ENCODE measurements at regions not wholly inside any gene's neighbourhood (a gene's known extent, or its start where the extent isn't known, plus 50 kb on each side); places are given as distances from the start of the nearest gene placed in this dataset.
A peak's percentile ranks its signal among the peaks of the same experiment; 100 is the strongest.
"Not testable (repeated sequence)": the region's sequence is repeated elsewhere in the genome, so short reads cannot be mapped to it uniquely, and the experiment has no call there.

DNA sequence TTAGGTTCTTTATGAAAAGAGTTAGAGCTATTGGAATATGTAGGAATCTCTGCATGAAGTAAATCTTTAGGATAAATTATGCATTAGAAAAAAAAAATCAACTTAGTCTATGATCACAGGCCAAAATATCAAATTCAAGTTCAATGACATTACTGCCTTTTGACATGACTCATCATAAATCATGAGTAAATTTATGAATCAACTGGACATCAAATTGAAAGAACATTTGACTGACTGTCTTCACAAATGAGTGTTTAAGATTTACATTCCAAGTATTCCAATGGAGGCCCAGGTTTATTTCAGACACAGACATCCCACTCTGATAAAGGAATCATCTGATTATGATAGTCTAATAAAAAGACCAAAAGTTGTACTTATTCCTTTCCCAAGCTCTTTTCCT lies 192.8 kb upstream of the TTC14 start:
- no peaks in the 10 kb centered on the region for H3K79me2 ChIP-seq (ENCODE audit: control insufficient read depth, insufficient read depth, low read length, unreplicated experiment)
- H3K36me3 ChIP-seq (ENCODE audit: insufficient read depth, low read length): no peaks in the 10 kb centered on the region
- peak overlapping the region; percentile 80 for H3K27ac ChIP-seq (ENCODE audit: low read depth, low read length)
- peak overlapping the region; percentile 49; the same call in 1 of the 2 replicates for H3K4me3 ChIP-seq (ENCODE audit: low read depth, low read length)
- no peaks in the 10 kb centered on the region for H3K27me3 ChIP-seq (ENCODE audit: insufficient read depth, low read length)
- peaks cover 26% of the 10 kb centered on the region for H3K4me1 ChIP-seq (ENCODE audit: control insufficient read depth, insufficient read depth, low read length, unreplicated experiment)
- H2AFZ ChIP-seq (ENCODE audit: low read length, unreplicated experiment): no peak overlapping the region

DNA sequence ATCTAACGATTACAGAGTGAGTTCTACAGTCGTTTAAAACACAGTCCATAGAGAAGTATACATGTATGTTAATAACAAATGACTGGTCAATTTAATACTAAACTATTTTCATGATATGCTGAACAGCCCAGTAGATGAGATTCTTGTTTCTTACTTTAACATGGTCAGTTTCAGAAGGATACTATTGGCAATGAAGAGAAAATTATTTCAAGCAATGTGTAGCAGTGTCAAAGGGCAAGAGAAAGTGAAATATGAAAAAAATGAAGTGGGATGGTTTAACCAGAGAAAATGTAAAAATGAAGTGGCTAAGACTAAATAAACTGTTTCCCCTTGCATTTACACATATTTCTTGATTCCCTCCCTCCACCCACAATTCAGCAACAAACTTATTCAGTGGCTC lies 192.1 kb upstream of the TTC14 start:
- H3K27ac ChIP-seq (ENCODE audit: low read depth, low read length): peak overlapping the region; percentile 80
- peak overlapping the region; percentile 69 for H2AFZ ChIP-seq (ENCODE audit: low read length, unreplicated experiment)
- no peaks in the 10 kb centered on the region for H3K79me2 ChIP-seq (ENCODE audit: control insufficient read depth, insufficient read depth, low read length, unreplicated experiment)
- H3K27me3 ChIP-seq (ENCODE audit: insufficient read depth, low read length): no peaks in the 10 kb centered on the region
- H3K4me1 ChIP-seq (ENCODE audit: control insufficient read depth, insufficient read depth, low read length, unreplicated experiment): peaks cover 26% of the 10 kb centered on the region
- H3K4me3 ChIP-seq (ENCODE audit: low read depth, low read length): no peak overlapping the region
- H3K36me3 ChIP-seq (ENCODE audit: insufficient read depth, low read length): no peaks in the 10 kb centered on the region

DNA sequence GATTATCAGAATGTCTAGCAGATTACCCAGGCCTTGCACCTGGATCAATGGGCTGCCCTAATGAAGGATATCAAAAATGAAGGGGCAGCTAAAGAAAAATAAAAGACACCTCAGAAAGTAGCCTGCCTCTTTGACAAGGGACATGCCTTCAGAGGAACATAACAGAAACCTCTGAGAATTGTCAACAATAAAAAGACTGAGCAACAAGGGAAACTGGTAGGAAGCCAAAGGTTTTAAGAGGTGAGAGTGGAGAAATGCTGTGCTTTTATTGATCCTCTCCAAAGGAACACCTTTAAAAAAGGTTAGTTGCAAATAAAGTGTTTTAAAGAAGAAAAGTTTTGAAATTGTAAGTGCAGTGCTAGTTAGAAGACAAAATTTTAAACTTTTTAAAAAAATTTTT lies 187.8 kb upstream of the TTC14 start:
- Histone ChIP-seq H3K36me3 (ENCODE audit: insufficient read depth, low read length) (no peaks in the 10 kb centered on the region), H3K79me2 (ENCODE audit: control insufficient read depth, insufficient read depth, low read length, unreplicated experiment) (no peaks in the 10 kb centered on the region), H2AFZ (ENCODE audit: low read length, unreplicated experiment) (no peak overlapping the region), H3K4me1 (ENCODE audit: control insufficient read depth, insufficient read depth, low read length, unreplicated experiment) (peaks cover 20% of the 10 kb centered on the region), H3K27ac (ENCODE audit: low read depth, low read length) (no peak overlapping the region), H3K4me3 (ENCODE audit: low read depth, low read length) (no peak overlapping the region), H3K27me3 (ENCODE audit: insufficient read depth, low read length) (no peaks in the 10 kb centered on the region)

DNA sequence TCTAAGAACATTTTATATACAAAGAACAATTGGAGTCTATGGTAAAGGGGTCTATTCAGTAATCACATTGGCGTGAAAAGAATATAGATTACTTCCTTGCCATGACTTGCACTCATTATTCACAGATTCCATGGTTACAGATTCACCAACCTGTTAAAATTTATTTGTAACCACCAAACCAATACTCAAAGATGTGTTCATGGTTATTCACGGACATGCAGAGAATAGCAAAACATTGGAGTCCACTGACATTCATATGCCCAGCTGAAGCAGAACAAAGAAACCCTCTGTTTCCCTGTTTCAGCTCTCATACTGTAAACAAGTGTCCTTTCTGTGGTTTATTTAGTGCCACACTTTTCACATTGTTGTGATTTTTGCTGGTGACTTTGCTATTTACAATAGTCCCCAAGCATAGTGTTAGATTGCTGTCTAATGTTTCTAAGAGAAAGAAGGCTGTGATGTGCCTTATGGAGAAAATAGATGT lies 185.8 kb upstream of the TTC14 start:
- no peak overlapping the region for H3K4me3 ChIP-seq (ENCODE audit: low read depth, low read length)
- no peak overlapping the region for H3K27ac ChIP-seq (ENCODE audit: low read depth, low read length)
- peaks cover 20% of the 10 kb centered on the region for H3K4me1 ChIP-seq (ENCODE audit: control insufficient read depth, insufficient read depth, low read length, unreplicated experiment)

DNA sequence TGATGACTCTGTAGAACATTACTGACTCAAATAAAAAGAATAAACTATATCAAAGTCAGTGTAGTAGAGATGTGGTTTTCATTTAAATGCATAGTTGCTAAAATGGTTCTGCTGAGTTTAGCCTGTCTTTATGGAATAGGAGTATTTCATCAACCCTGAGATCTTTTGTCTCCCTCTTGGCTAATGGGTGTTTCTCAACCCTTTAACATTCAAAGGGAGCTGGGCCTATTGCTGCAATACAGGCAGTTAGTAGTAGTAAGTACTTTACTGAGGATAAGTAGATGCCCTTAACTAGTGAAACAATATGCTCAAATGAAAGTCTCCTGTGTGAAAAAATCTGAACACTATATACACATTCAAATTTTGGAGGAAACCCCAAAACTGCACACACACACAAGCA lies 184.7 kb upstream of the TTC14 start:
- H3K79me2 ChIP-seq (ENCODE audit: control insufficient read depth, insufficient read depth, low read length, unreplicated experiment): no peaks in the 10 kb centered on the region

More for the DNA sequence above, 185.8 kb upstream of the TTC14 start:
- Histone ChIP-seq H3K36me3 (ENCODE audit: insufficient read depth, low read length) (no peaks in the 10 kb centered on the region), H3K79me2 (ENCODE audit: control insufficient read depth, insufficient read depth, low read length, unreplicated experiment) (no peaks in the 10 kb centered on the region), H3K27me3 (ENCODE audit: insufficient read depth, low read length) (no peaks in the 10 kb centered on the region), H2AFZ (ENCODE audit: low read length, unreplicated experiment) (peak overlapping the region; percentile 42)

DNA sequence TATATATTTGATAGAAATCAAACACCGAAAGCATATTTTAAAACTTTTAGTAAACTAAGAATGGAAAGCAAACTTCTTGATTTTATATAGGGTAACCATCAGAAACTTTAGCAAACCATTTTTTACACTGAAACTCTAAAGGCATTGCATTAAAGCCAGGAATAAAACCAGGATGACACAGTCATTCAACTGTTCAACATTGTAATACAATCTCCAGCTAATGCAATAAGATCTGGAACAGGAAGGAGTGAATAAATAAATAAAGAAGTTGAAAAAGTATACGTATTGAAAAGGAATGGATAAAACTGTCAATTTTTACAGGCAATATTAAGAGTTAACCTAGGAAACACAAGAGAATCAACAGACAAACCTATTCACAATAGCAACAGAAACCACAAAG lies 181.9 kb upstream of the TTC14 start:
- no peaks in the 10 kb centered on the region for H3K79me2 ChIP-seq (ENCODE audit: control insufficient read depth, insufficient read depth, low read length, unreplicated experiment)
- H3K36me3 ChIP-seq (ENCODE audit: insufficient read depth, low read length): no peaks in the 10 kb centered on the region
- H3K4me3 ChIP-seq (ENCODE audit: low read depth, low read length): peak overlapping the region; percentile 27
- H3K4me1 ChIP-seq (ENCODE audit: control insufficient read depth, insufficient read depth, low read length, unreplicated experiment): peaks cover 30% of the 10 kb centered on the region
- no peaks in the 10 kb centered on the region for H3K27me3 ChIP-seq (ENCODE audit: insufficient read depth, low read length)
- H2AFZ ChIP-seq (ENCODE audit: low read length, unreplicated experiment): peak overlapping the region; percentile 11
- H3K27ac ChIP-seq (ENCODE audit: low read depth, low read length): peak overlapping the region; percentile 75

More for the DNA sequence above, 184.7 kb upstream of the TTC14 start:
- H3K27ac ChIP-seq (ENCODE audit: low read depth, low read length): no peak overlapping the region
- H3K36me3 ChIP-seq (ENCODE audit: insufficient read depth, low read length): no peaks in the 10 kb centered on the region
- H3K4me1 ChIP-seq (ENCODE audit: control insufficient read depth, insufficient read depth, low read length, unreplicated experiment): peaks cover 30% of the 10 kb centered on the region
- no peaks in the 10 kb centered on the region for H3K27me3 ChIP-seq (ENCODE audit: insufficient read depth, low read length)
- H2AFZ ChIP-seq (ENCODE audit: low read length, unreplicated experiment): no peak overlapping the region
- H3K4me3 ChIP-seq (ENCODE audit: low read depth, low read length): no peak overlapping the region

DNA sequence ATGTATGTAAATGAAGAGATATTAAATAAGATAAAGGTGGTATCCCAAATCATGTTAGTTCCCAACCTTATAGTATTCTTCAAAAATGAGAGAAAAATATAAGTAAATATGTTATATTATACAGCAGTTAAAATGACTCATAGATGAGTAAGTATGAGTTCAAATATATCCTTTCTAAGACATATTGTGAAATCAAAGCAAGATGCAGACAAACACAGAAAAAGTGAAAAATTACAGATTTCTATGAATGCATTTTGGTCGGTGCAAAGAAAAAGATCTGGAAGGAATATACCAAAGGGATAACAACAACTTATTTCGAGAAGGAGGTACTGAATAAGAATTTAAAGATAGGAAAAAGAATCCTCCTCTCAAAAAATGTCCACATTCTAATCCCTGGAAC lies 181.2 kb upstream of the TTC14 start:
- 0 out of 2 replicates have a peak overlapping the region, but pooled peaks have one; percentile 27 for H3K4me3 ChIP-seq (ENCODE audit: low read depth, low read length)
- no peaks in the 10 kb centered on the region for H3K36me3 ChIP-seq (ENCODE audit: insufficient read depth, low read length)
- no peaks in the 10 kb centered on the region for H3K79me2 ChIP-seq (ENCODE audit: control insufficient read depth, insufficient read depth, low read length, unreplicated experiment)
- no peaks in the 10 kb centered on the region for H3K27me3 ChIP-seq (ENCODE audit: insufficient read depth, low read length)
- H3K27ac ChIP-seq (ENCODE audit: low read depth, low read length): peak overlapping the region; percentile 75
- H2AFZ ChIP-seq (ENCODE audit: low read length, unreplicated experiment): peak overlapping the region; percentile 78
- H3K4me1 ChIP-seq (ENCODE audit: control insufficient read depth, insufficient read depth, low read length, unreplicated experiment): peaks cover 30% of the 10 kb centered on the region

DNA sequence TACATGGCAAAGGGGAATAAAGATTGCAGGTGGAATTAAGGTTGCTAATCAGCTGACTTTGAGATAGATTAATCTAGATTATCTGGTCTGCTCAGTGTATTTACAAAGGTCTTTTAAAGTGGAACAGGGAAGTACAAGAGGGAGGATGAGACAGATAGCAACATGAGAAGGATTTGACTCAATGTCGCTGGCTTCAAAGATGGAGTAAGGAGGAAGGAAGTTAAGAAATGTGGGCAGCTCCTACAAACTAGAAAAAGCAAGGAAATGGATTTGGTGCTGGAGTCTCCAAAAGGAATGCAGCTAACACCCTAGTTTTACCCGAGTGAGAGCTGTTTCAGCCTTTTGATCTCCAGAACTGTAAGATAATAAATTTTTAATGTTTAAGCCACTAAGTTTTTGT lies 180.7 kb upstream of the TTC14 start:
- H3K27me3 ChIP-seq (ENCODE audit: insufficient read depth, low read length): no peaks in the 10 kb centered on the region
- H2AFZ ChIP-seq (ENCODE audit: low read length, unreplicated experiment): peak overlapping the region; percentile 78
- H3K4me1 ChIP-seq (ENCODE audit: control insufficient read depth, insufficient read depth, low read length, unreplicated experiment): peaks cover 29% of the 10 kb centered on the region
- peak overlapping the region; percentile 75 for H3K27ac ChIP-seq (ENCODE audit: low read depth, low read length)
- H3K4me3 ChIP-seq (ENCODE audit: low read depth, low read length): no peak overlapping the region
- no peaks in the 10 kb centered on the region for H3K79me2 ChIP-seq (ENCODE audit: control insufficient read depth, insufficient read depth, low read length, unreplicated experiment)
- H3K36me3 ChIP-seq (ENCODE audit: insufficient read depth, low read length): no peaks in the 10 kb centered on the region

DNA sequence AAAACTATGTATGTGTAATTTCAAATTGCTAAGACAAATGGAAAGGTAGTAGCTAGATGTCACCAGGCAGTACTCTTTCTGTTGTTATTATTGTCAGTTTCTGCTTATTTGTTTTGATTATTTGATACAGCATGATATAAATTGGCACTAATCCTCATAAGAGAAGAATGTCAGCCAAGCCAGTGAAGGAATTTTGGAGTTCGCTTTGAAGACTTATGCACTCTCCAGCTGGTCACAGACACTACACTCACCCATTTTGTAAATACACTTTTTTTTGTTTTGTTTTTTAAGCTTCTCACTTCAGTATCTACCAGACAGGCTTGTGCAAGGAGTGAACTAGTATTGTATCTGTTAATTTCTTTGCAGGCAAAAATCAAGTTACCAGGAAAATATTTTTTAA lies 180.2 kb upstream of the TTC14 start:
- Histone ChIP-seq H3K79me2 (ENCODE audit: control insufficient read depth, insufficient read depth, low read length, unreplicated experiment) (no peaks in the 10 kb centered on the region), H3K36me3 (ENCODE audit: insufficient read depth, low read length) (no peaks in the 10 kb centered on the region), H3K4me1 (ENCODE audit: control insufficient read depth, insufficient read depth, low read length, unreplicated experiment) (peaks cover 25% of the 10 kb centered on the region), H2AFZ (ENCODE audit: low read length, unreplicated experiment) (peak overlapping the region; percentile 78), H3K4me3 (ENCODE audit: low read depth, low read length) (no peak overlapping the region), H3K27me3 (ENCODE audit: insufficient read depth, low read length) (no peaks in the 10 kb centered on the region), H3K27ac (ENCODE audit: low read depth, low read length) (no peak overlapping the region)

DNA sequence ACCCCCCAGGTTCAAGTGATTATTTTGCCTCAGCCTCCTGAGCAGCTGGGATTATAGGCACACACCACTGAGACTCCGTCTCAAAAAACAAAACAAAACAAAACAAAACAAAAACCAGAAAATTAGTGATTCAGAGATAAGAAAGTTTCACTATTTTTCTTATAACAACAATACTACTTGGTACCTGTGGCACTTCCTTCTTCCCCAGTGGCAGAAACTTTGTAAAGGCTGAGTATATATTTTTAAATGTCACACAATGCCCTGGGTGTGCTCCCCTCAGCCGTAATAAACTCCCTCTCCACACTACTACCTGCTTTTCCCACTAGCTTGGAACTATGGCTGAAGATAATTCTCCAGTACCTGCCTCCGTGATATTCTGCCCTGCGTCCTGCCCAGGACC lies 177.7 kb upstream of the TTC14 start:
- H3K79me2 ChIP-seq (ENCODE audit: control insufficient read depth, insufficient read depth, low read length, unreplicated experiment); H3K27me3 ChIP-seq (ENCODE audit: insufficient read depth, low read length); H3K36me3 ChIP-seq (ENCODE audit: insufficient read depth, low read length); H2AFZ ChIP-seq (ENCODE audit: low read length, unreplicated experiment); H3K4me3 ChIP-seq (ENCODE audit: low read depth, low read length); H3K27ac ChIP-seq (ENCODE audit: low read depth, low read length): not testable (repeated sequence)
- peaks cover 25% of the 10 kb centered on the region for H3K4me1 ChIP-seq (ENCODE audit: control insufficient read depth, insufficient read depth, low read length, unreplicated experiment)

DNA sequence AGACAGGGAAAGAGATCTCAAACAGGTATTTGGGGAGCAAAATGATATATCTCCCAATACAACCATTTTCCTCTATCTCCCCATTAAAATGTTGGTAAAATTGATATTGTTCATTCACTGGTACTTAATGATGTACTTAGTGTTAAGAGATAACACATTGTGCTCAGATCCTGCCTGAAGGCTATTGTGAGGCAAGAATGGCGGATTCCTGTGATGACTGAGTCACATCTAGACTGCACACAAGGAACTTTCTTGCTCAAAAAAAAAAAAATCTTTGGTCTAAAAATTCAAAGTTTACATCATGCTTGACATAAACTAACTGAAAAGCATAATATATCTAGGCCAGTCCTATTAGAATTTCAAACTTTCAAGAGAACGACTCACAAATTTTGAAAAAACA lies 171.1 kb upstream of the TTC14 start:
- Histone ChIP-seq H3K4me1 (ENCODE audit: control insufficient read depth, insufficient read depth, low read length, unreplicated experiment) (peaks cover 15% of the 10 kb centered on the region), H3K36me3 (ENCODE audit: insufficient read depth, low read length) (peaks cover 6% of the 10 kb centered on the region; the same call in 1 of the 2 replicates), H3K27me3 (ENCODE audit: insufficient read depth, low read length) (no peaks in the 10 kb centered on the region), H3K79me2 (ENCODE audit: control insufficient read depth, insufficient read depth, low read length, unreplicated experiment) (no peaks in the 10 kb centered on the region), H3K4me3 (ENCODE audit: low read depth, low read length) (no peak overlapping the region), H2AFZ (ENCODE audit: low read length, unreplicated experiment) (no peak overlapping the region), H3K27ac (ENCODE audit: low read depth, low read length) (no peak overlapping the region)

All from ACC112 (cell line).